Uterus (tissue), 2 donors: ENCODE measurements at regions not wholly inside any gene's neighbourhood (a gene's known extent, or its start where the extent isn't known, plus 50 kb on each side); places are given as distances from the start of the nearest gene placed in this dataset.

ENCODE experiments used
- POLR2A ChIP-seq, 2 donors: fragments of 450-650 bp; IDR thresholded peaks; one replicate each; pipeline ENCODE4 v1.6.1; 2016; ENCODE audit warnings: antibody characterized with exemption in 2 of 2, mild to moderate bottlenecking in 1 of 2, moderate library complexity in 1 of 2
- TF ChIP-seq, protein P1 (sequence below), 4 experiments: fragments of 200-600 bp in 2 of 4; fragments of 450-650 bp in 2 of 4; sonication (generic) in 2 of 4; IDR thresholded peaks; one replicate each; pipeline ENCODE4 v1.5.1; 2016 to 2019; ENCODE audit warnings: antibody characterized with exemption in 4 of 4, mild to moderate bottlenecking in 2 of 4, moderate library complexity in 1 of 4

DNA sequence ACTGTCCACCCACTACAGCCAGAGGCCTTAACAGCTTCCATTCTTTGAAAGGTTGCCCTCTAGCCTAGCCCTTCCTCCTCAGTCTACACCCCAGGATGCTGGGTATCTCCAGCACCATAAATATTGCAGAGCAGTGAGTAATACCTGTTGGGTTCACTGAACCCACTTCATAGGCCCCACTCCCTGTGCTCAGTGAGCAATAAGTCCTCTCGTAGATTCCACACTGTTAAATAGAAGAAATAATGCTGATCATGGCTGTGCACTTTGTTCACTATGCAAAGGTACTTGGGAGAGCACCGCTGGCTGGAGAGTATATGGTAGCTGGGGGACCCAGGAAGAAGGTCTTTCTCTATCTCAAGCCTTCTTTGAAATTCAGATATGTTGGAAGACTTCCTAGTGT is 87.3 kb downstream of the RSPH3 start:
- TF ChIP-seq, protein P1, sequence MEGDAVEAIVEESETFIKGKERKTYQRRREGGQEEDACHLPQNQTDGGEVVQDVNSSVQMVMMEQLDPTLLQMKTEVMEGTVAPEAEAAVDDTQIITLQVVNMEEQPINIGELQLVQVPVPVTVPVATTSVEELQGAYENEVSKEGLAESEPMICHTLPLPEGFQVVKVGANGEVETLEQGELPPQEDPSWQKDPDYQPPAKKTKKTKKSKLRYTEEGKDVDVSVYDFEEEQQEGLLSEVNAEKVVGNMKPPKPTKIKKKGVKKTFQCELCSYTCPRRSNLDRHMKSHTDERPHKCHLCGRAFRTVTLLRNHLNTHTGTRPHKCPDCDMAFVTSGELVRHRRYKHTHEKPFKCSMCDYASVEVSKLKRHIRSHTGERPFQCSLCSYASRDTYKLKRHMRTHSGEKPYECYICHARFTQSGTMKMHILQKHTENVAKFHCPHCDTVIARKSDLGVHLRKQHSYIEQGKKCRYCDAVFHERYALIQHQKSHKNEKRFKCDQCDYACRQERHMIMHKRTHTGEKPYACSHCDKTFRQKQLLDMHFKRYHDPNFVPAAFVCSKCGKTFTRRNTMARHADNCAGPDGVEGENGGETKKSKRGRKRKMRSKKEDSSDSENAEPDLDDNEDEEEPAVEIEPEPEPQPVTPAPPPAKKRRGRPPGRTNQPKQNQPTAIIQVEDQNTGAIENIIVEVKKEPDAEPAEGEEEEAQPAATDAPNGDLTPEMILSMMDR (IDR thresholded peaks at IDR 0.05) = no peak
- no peak for TF ChIP-seq POLR2A (IDR thresholded peaks at IDR 0.05)
